GM23338 (cell line): ENCODE measurements at regions not wholly inside any gene's neighbourhood (a gene's known extent, or its start where the extent isn't known, plus 50 kb on each side); places are given as distances from the start of the nearest gene placed in this dataset.

Experiments used
- ETS1 ChIP-seq: IDR thresholded peaks from 2 replicates; pipeline ENCODE4 v1.6.1; 2016; ENCODE audit warnings: antibody characterized with exemption
- EZH2 ChIP-seq: fragments of 200-600 bp; sonication (generic); IDR thresholded peaks from one replicate; pipeline ENCODE4 v1.8.0; 2017; ENCODE audit warnings: antibody characterized with exemption, mild to moderate bottlenecking, low read depth; ENCODE audit not compliant: unreplicated experiment
- EZH2phosphoT487 ChIP-seq: fragments of 200-600 bp; sonication (generic); IDR thresholded peaks from one replicate; pipeline ENCODE4 v1.8.1; 2018; ENCODE audit warnings: antibody characterized with exemption; ENCODE audit not compliant: unreplicated experiment
- POLR2AphosphoS5 ChIP-seq: IDR thresholded peaks from 2 replicates; pipeline ENCODE4 v1.6.1; 2016; ENCODE audit warnings: antibody characterized with exemption, low read depth
- REST ChIP-seq: IDR thresholded peaks from one replicate; pipeline ENCODE4 v1.6.1; 2018; ENCODE audit warnings: antibody characterized with exemption; ENCODE audit not compliant: unreplicated experiment
- STAT1 ChIP-seq: IDR thresholded peaks from one replicate; pipeline ENCODE4 v1.6.1; 2016; ENCODE audit warnings: antibody characterized with exemption; ENCODE audit not compliant: unreplicated experiment
- ZNF331 ChIP-seq: fragments of 250-450 bp; sonication (Bioruptor Pico); IDR thresholded peaks from 2 replicates; pipeline ENCODE4 v1.5.0; 2020; ENCODE audit warnings: low read depth, mild to moderate bottlenecking, moderate library complexity
- TF ChIP-seq, protein P1 (sequence below), 2 experiments: fragments of 200-600 bp in 1 of 2; sonication (generic) in 1 of 2; conservative IDR thresholded peaks; 2 replicates each; pipeline versions ENCODE4 v1.5.1 to v1.6.1; 2016 to 2017; ENCODE audit warnings: antibody characterized with exemption in 2 of 2, low read depth in 2 of 2, mild to moderate bottlenecking in 2 of 2, moderate library complexity in 1 of 2

- TF ChIP-seq, protein P1, sequence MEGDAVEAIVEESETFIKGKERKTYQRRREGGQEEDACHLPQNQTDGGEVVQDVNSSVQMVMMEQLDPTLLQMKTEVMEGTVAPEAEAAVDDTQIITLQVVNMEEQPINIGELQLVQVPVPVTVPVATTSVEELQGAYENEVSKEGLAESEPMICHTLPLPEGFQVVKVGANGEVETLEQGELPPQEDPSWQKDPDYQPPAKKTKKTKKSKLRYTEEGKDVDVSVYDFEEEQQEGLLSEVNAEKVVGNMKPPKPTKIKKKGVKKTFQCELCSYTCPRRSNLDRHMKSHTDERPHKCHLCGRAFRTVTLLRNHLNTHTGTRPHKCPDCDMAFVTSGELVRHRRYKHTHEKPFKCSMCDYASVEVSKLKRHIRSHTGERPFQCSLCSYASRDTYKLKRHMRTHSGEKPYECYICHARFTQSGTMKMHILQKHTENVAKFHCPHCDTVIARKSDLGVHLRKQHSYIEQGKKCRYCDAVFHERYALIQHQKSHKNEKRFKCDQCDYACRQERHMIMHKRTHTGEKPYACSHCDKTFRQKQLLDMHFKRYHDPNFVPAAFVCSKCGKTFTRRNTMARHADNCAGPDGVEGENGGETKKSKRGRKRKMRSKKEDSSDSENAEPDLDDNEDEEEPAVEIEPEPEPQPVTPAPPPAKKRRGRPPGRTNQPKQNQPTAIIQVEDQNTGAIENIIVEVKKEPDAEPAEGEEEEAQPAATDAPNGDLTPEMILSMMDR (conservative IDR thresholded peaks at IDR 0.05; ENCODE audit: low read depth in 2 of 2): no peak
- TF ChIP-seq EZH2 (no peak), STAT1 (no peak), POLR2AphosphoS5 (no peak), REST (no peak), ZNF331 (CRISPR knock-in tag) (no peak), EZH2phosphoT487 (no peak), ETS1 (no peak)
Measured at GRCh38 chr1:98374098-98374497, 287.4 kb upstream of the SNX7 start.
